Adipocyte (in vitro differentiated cells): ENCODE measurements at regions not wholly inside any gene's neighbourhood (a gene's known extent, or its start where the extent isn't known, plus 50 kb on each side); places are given as distances from the start of the nearest gene placed in this dataset.
"Not testable (repeated sequence)": the region's sequence is repeated elsewhere in the genome, so short reads cannot be mapped to it uniquely, and the experiment has no call there.

Source experiments
- DNase-seq: peaks from one replicate; pipeline ENCODE4 v3.0.0-alpha.2; 2015; ENCODE audit warnings: low read depth
- H3K27me3 ChIP-seq: replicated peaks from 2 replicates; pipeline ENCODE4 v1.7.0; 2013; ENCODE audit warnings: mild to moderate bottlenecking, low read length, moderate library complexity; ENCODE audit not compliant: control insufficient read depth, insufficient read depth
- H3K36me3 ChIP-seq: 2 replicates; pipeline ENCODE4 v1.7.0; 2013; ENCODE audit warnings: low read length, mild to moderate bottlenecking, moderate library complexity; ENCODE audit not compliant: control insufficient read depth, insufficient read depth, severe bottlenecking
- H3K4me1 ChIP-seq: 2 replicates; pipeline ENCODE4 v1.7.0; 2013; ENCODE audit warnings: mild to moderate bottlenecking, low read length, moderate library complexity; ENCODE audit not compliant: control insufficient read depth, insufficient read depth
- H3K4me3 ChIP-seq: 2 replicates; pipeline ENCODE4 v1.7.0; 2013; ENCODE audit warnings: mild to moderate bottlenecking, low read length, moderate library complexity
- H3K9ac ChIP-seq: 2 replicates; pipeline ENCODE4 v1.7.0; 2013; ENCODE audit warnings: mild to moderate bottlenecking, low read length, moderate library complexity
- H3K9me3 ChIP-seq: 2 replicates; pipeline ENCODE4 v1.7.0; 2013; ENCODE audit warnings: mild to moderate bottlenecking, low read length, moderate library complexity; ENCODE audit not compliant: control insufficient read depth

GRCh38 chr22:48630848-48631247 lies 1196.8 kb downstream of the BRD1 start:
- H3K27me3 ChIP-seq, result peaks cover 4% of the 10 kb centered on the region
- no peak for DNase-seq
- H3K4me3 ChIP-seq, result no peak overlapping the region
- H3K4me1 ChIP-seq, result no peaks in the 10 kb centered on the region
- no peaks in the 10 kb centered on the region for H3K36me3 ChIP-seq
- no peaks in the 10 kb centered on the region for H3K9me3 ChIP-seq
- H3K9ac ChIP-seq, result no peak overlapping the region

DNA sequence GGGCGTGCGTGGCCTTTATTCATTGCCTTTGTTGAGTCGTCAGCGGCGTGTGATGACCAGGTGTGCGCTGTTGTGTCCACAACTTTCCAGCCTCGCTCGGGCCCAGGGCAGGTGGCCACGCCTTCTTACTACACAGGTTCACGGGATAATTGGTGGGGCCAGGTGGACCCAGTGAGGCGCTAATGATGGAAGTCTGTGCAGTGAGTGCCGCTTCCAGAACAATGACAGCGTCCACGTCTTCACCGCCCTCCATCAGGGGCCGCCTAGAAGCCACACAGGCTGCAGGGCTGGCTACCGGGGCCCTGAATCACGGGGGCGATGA lies 1197.3 kb downstream of the BRD1 start:
- Histone ChIP-seq H3K4me3 (no peak overlapping the region), H3K27me3 (peaks cover 4% of the 10 kb centered on the region), H3K9me3 (no peaks in the 10 kb centered on the region), H3K36me3 (no peaks in the 10 kb centered on the region), H3K4me1 (no peaks in the 10 kb centered on the region), H3K9ac (no peak overlapping the region)
- DNase-seq, result no peak

GRCh38 chr22:48629631-48630432 lies 1197.8 kb downstream of the BRD1 start:
- H3K4me1 ChIP-seq, result no peaks in the 10 kb centered on the region
- H3K4me3 ChIP-seq, result no peak overlapping the region
- H3K9ac ChIP-seq, result no peak overlapping the region
- no peak for DNase-seq
- peaks cover 4% of the 10 kb centered on the region for H3K27me3 ChIP-seq
- no peaks in the 10 kb centered on the region for H3K9me3 ChIP-seq
- H3K36me3 ChIP-seq, result no peaks in the 10 kb centered on the region

DNA sequence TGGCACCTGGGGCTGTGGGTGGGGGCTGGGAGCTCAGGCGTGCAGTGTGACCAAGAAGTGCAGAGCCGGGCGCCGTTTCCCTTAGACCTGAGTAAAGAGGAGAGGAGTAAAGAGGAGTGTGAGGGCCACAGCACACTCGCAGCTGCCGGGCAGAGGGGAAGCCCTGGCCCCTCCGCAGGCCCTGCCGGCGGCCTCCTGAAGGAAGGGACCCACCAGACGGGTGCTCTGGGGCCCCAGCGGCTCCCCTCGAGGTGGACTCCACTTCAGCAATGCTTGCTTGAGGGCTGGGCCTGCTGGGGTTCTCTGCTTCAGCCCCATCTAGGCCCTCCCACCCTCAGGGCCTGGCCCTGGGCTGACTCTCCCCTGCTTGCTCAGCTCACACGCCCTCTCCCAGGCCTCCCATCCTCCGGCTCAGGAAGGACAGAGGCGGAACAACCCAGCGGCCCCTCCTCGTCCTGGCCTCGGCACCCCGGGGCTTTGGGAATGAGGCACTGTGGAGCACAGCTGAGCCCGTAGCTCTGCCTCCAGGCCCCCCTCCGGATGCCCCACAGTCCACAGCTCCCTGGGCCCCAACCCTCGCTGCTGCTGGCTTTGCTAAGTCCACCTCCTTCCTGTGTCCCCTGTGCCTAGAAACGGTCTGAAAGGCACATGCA lies 1198.7 kb downstream of the BRD1 start:
- Histone ChIP-seq H3K9ac (no peak overlapping the region), H3K36me3 (no peaks in the 10 kb centered on the region), H3K27me3 (peaks cover 4% of the 10 kb centered on the region), H3K4me3 (no peak overlapping the region), H3K9me3 (no peaks in the 10 kb centered on the region), H3K4me1 (no peaks in the 10 kb centered on the region)
- DNase-seq, result no peak

GRCh38 chr22:48627966-48628365 lies 1199.7 kb downstream of the BRD1 start:
- Histone ChIP-seq H3K4me3 (no peak overlapping the region), H3K9me3 (no peaks in the 10 kb centered on the region), H3K36me3 (no peaks in the 10 kb centered on the region), H3K9ac (no peak overlapping the region), H3K4me1 (no peaks in the 10 kb centered on the region), H3K27me3 (peaks cover 4% of the 10 kb centered on the region)
- DNase-seq, result no peak

DNA sequence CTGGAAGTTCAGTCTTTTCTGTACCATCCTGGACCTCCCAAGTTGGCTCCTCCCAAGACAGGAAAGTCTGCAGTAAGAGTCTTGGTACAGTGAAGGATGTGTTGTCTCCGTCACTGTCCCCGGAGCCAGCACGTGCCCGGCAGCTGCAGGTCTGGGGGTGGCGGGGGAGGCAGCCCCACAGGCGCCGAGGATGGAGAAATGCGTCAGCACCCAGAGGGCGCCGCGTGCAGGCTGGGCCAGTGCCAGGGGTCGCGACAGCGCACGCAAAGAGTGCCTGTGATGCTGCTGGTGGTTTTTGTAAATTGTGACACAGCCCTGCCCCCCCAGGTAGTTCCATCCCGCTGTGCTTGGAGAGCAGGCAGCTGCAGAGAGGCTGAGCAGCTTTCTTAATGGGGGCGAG lies 1200.5 kb downstream of the BRD1 start:
- DNase-seq, result no peak

DNA sequence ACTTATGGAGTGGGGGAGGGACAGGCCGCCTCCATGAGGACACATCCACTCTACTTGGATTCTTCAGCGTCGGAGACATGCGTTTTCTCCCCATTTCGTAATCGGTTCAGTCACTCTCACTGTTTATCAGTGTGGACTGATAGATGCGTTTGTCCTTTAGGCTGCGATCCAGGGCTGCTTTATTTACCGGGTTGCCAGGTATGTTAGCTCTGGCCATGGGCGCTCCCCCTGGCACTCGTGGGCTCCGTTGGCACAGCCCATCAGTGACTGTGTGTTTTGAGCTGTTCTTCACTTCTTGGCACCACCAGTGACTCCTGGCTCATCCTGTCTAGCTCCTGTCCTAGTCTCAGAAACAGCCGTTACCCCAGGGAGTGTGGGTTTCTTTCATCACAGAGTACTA lies 1203.3 kb downstream of the BRD1 start:
- no peak overlapping the region for H3K9ac ChIP-seq
- no peaks in the 10 kb centered on the region for H3K9me3 ChIP-seq
- no peaks in the 10 kb centered on the region for H3K4me1 ChIP-seq
- H3K36me3 ChIP-seq, result no peaks in the 10 kb centered on the region
- peaks cover 4% of the 10 kb centered on the region for H3K27me3 ChIP-seq
- no peak for DNase-seq
- H3K4me3 ChIP-seq, result no peak overlapping the region

More for the DNA sequence above, 1200.5 kb downstream of the BRD1 start:
- no peaks in the 10 kb centered on the region for H3K4me1 ChIP-seq
- no peaks in the 10 kb centered on the region for H3K36me3 ChIP-seq
- no peak overlapping the region for H3K4me3 ChIP-seq
- no peak overlapping the region for H3K9ac ChIP-seq
- peaks cover 4% of the 10 kb centered on the region for H3K27me3 ChIP-seq
- no peaks in the 10 kb centered on the region for H3K9me3 ChIP-seq

- no peaks in the 10 kb centered on the region for H3K9me3 ChIP-seq
- H3K27me3 ChIP-seq, result peaks cover 4% of the 10 kb centered on the region
- DNase-seq, result no peak
- H3K36me3 ChIP-seq, result no peaks in the 10 kb centered on the region
- H3K9ac ChIP-seq, result no peak overlapping the region
- no peaks in the 10 kb centered on the region for H3K4me1 ChIP-seq
- no peak overlapping the region for H3K4me3 ChIP-seq
These were observed 1204.7 kb downstream of the BRD1 start for GRCh38 chr22:48622891-48623545.

DNA sequence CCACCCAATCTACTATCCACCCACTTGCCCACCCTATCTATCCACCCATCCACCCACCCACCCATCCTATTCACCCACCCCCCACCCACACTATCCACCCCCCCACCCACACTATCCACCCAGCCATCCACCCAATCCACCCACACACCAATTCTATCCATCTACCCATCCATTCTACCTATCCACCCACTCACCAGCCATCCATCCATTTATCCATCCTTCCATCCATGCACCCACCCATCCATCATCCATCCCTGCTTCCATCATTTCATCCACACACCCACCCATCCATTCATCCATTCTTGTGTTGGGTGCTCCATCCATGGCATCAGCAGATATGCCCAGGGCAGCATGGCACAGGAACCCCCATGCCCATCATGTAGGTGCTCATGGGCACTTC lies 1206.6 kb downstream of the BRD1 start:
- Histone ChIP-seq H3K27me3 (peaks cover under 1% of the 10 kb centered on the region), H3K4me1 (no peaks in the 10 kb centered on the region), H3K9me3 (no peaks in the 10 kb centered on the region), H3K36me3 (no peaks in the 10 kb centered on the region), H3K9ac (no peak overlapping the region), H3K4me3 (no peak overlapping the region)
- no peak for DNase-seq

DNA sequence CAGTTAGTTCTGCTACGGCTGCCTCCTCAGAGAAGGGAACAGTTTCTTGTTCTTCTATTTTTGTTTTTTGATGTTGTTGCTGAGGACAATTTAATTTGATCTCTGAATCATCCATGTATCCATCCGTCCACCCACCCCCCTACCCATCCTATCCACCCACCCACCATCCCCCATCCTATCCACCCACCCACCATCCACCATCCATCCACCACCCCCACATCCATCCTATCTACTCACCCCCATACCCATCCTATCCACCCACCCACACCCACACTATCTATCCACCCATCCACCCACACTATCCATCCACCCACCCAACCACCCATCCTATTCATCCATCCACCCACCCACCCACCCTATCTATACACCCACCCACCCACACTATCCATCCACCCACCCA lies 1207.2 kb downstream of the BRD1 start:
- not testable (repeated sequence) for DNase-seq, H3K4me1 ChIP-seq, H3K27me3 ChIP-seq, H3K36me3 ChIP-seq, H3K9me3 ChIP-seq, H3K9ac ChIP-seq, H3K4me3 ChIP-seq

- no peaks in the 10 kb centered on the region for H3K4me1 ChIP-seq
- no peaks in the 10 kb centered on the region for H3K36me3 ChIP-seq
- DNase-seq, result no peak
- H3K4me3 ChIP-seq, result no peak overlapping the region
- H3K27me3 ChIP-seq, result no peaks in the 10 kb centered on the region
- H3K9ac ChIP-seq, result no peak overlapping the region
- no peaks in the 10 kb centered on the region for H3K9me3 ChIP-seq
These were observed 1208.0 kb downstream of the BRD1 start for GRCh38 chr22:48619721-48620120.
